ENCODE measurements at regions not wholly inside any gene's neighbourhood (a gene's known extent, or its start where the extent isn't known, plus 50 kb on each side); places are given as distances from the start of the nearest gene placed in this dataset.

GRCh38 chr6:40287296-40287850 is 299.8 kb downstream of the LRFN2 start:
- no peaks in the 10 kb centered on the region for H3K4me1 ChIP-seq (ENCODE audit: insufficient read depth, low read length)
- no peak for TF ChIP-seq CTCF (IDR thresholded peaks at IDR 0.05; ENCODE audit: extremely low read depth, low read depth, low read length)
- H3K27ac ChIP-seq (ENCODE audit: low read depth, low read length), result no peak overlapping the region
- no peak overlapping the region for H3K4me3 ChIP-seq (ENCODE audit: insufficient read depth, low read length)
- H3K4me2 ChIP-seq (ENCODE audit: insufficient read depth, low read length), result no peak overlapping the region
- H2AFZ ChIP-seq (ENCODE audit: low read length), result no peak overlapping the region
- no peaks in the 10 kb centered on the region for H4K20me1 ChIP-seq (ENCODE audit: insufficient read depth, low read length)
- no peaks in the 10 kb centered on the region for H3K79me2 ChIP-seq (ENCODE audit: insufficient read depth, low read length)
- H3K9me3 ChIP-seq (ENCODE audit: low read depth, low read length), result no peaks in the 10 kb centered on the region
- no peaks in the 10 kb centered on the region for H3K27me3 ChIP-seq (ENCODE audit: insufficient read depth, low read length)
- DNase-seq (ENCODE audit: insufficient read length, low spot score, missing footprints), result no peak
- no peaks in the 10 kb centered on the region for H3K36me3 ChIP-seq (ENCODE audit: insufficient read depth, low read length)

GRCh38 chr6:40286721-40287120 is 300.4 kb downstream of the LRFN2 start:
- Histone ChIP-seq H3K36me3 (ENCODE audit: insufficient read depth, low read length) (no peaks in the 10 kb centered on the region), H3K79me2 (ENCODE audit: insufficient read depth, low read length) (no peaks in the 10 kb centered on the region), H3K4me1 (ENCODE audit: insufficient read depth, low read length) (no peaks in the 10 kb centered on the region), H2AFZ (ENCODE audit: low read length) (no peak overlapping the region), H3K4me3 (ENCODE audit: insufficient read depth, low read length) (no peak overlapping the region), H3K27me3 (ENCODE audit: insufficient read depth, low read length) (no peaks in the 10 kb centered on the region), H3K9me3 (ENCODE audit: low read depth, low read length) (no peaks in the 10 kb centered on the region), H4K20me1 (ENCODE audit: insufficient read depth, low read length) (no peaks in the 10 kb centered on the region), H3K27ac (ENCODE audit: low read depth, low read length) (no peak overlapping the region), H3K4me2 (ENCODE audit: insufficient read depth, low read length) (no peak overlapping the region)
- no peak for DNase-seq (ENCODE audit: insufficient read length, low spot score, missing footprints)
- TF ChIP-seq CTCF (IDR thresholded peaks at IDR 0.05; ENCODE audit: extremely low read depth, low read depth, low read length), result no peak

- DNase-seq (ENCODE audit: insufficient read length, low spot score, missing footprints), result no peak
- H3K4me1 ChIP-seq (ENCODE audit: insufficient read depth, low read length), result no peaks in the 10 kb centered on the region
- H2AFZ ChIP-seq (ENCODE audit: low read length), result no peak overlapping the region
- H3K4me2 ChIP-seq (ENCODE audit: insufficient read depth, low read length), result no peak overlapping the region
- no peaks in the 10 kb centered on the region for H3K36me3 ChIP-seq (ENCODE audit: insufficient read depth, low read length)
- H4K20me1 ChIP-seq (ENCODE audit: insufficient read depth, low read length), result no peaks in the 10 kb centered on the region
- TF ChIP-seq CTCF (IDR thresholded peaks at IDR 0.05; ENCODE audit: extremely low read depth, low read depth, low read length), result no peak
- no peaks in the 10 kb centered on the region for H3K27me3 ChIP-seq (ENCODE audit: insufficient read depth, low read length)
- no peaks in the 10 kb centered on the region for H3K79me2 ChIP-seq (ENCODE audit: insufficient read depth, low read length)
- no peak overlapping the region for H3K4me3 ChIP-seq (ENCODE audit: insufficient read depth, low read length)
- H3K27ac ChIP-seq (ENCODE audit: low read depth, low read length), result no peak overlapping the region
- H3K9me3 ChIP-seq (ENCODE audit: low read depth, low read length), result no peaks in the 10 kb centered on the region
Observed at GRCh38 chr6:40285996-40286395, 301.2 kb downstream of the LRFN2 start.

GRCh38 chr6:40285535-40285934 is 301.6 kb downstream of the LRFN2 start:
- no peaks in the 10 kb centered on the region for H3K4me1 ChIP-seq (ENCODE audit: insufficient read depth, low read length)
- no peak for TF ChIP-seq CTCF (IDR thresholded peaks at IDR 0.05; ENCODE audit: extremely low read depth, low read depth, low read length)

More at GRCh38 chr6:40285535-40285934, 301.6 kb downstream of the LRFN2 start:
- H3K36me3 ChIP-seq (ENCODE audit: insufficient read depth, low read length), result no peaks in the 10 kb centered on the region
- H3K27ac ChIP-seq (ENCODE audit: low read depth, low read length), result no peak overlapping the region
- no peaks in the 10 kb centered on the region for H3K79me2 ChIP-seq (ENCODE audit: insufficient read depth, low read length)
- no peak overlapping the region for H3K4me3 ChIP-seq (ENCODE audit: insufficient read depth, low read length)
- no peak overlapping the region for H2AFZ ChIP-seq (ENCODE audit: low read length)
- no peaks in the 10 kb centered on the region for H3K9me3 ChIP-seq (ENCODE audit: low read depth, low read length)
- H3K4me2 ChIP-seq (ENCODE audit: insufficient read depth, low read length), result no peak overlapping the region
- DNase-seq (ENCODE audit: insufficient read length, low spot score, missing footprints), result no peak
- H4K20me1 ChIP-seq (ENCODE audit: insufficient read depth, low read length), result no peaks in the 10 kb centered on the region
- no peaks in the 10 kb centered on the region for H3K27me3 ChIP-seq (ENCODE audit: insufficient read depth, low read length)
